ENCODE measurements at regions not wholly inside any gene's neighbourhood (a gene's known extent, or its start where the extent isn't known, plus 50 kb on each side); places are given as distances from the start of the nearest gene placed in this dataset.
"Not testable (repeated sequence)": the region's sequence is repeated elsewhere in the genome, so short reads cannot be mapped to it uniquely, and the experiment has no call there.

- Mint-ChIP-seq H3K4me1 (no peaks in the 10 kb centered on the region), H3K27ac (no peak overlapping the region), H3K9me3 (peaks cover 6% of the 10 kb centered on the region), H3K4me3 (no peak overlapping the region), H3K27me3 (ENCODE audit: low read depth, poor library complexity) (no peaks in the 10 kb centered on the region), H3K36me3 (ENCODE audit: low read depth) (no peaks in the 10 kb centered on the region)
- no peak for DNase-seq
- TF ChIP-seq, protein P1, sequence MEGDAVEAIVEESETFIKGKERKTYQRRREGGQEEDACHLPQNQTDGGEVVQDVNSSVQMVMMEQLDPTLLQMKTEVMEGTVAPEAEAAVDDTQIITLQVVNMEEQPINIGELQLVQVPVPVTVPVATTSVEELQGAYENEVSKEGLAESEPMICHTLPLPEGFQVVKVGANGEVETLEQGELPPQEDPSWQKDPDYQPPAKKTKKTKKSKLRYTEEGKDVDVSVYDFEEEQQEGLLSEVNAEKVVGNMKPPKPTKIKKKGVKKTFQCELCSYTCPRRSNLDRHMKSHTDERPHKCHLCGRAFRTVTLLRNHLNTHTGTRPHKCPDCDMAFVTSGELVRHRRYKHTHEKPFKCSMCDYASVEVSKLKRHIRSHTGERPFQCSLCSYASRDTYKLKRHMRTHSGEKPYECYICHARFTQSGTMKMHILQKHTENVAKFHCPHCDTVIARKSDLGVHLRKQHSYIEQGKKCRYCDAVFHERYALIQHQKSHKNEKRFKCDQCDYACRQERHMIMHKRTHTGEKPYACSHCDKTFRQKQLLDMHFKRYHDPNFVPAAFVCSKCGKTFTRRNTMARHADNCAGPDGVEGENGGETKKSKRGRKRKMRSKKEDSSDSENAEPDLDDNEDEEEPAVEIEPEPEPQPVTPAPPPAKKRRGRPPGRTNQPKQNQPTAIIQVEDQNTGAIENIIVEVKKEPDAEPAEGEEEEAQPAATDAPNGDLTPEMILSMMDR (IDR thresholded peaks at IDR 0.05), result no peak
Measured at GRCh38 chr17:54194268-54194667, 371.5 kb downstream of the KIF2B start.

DNA sequence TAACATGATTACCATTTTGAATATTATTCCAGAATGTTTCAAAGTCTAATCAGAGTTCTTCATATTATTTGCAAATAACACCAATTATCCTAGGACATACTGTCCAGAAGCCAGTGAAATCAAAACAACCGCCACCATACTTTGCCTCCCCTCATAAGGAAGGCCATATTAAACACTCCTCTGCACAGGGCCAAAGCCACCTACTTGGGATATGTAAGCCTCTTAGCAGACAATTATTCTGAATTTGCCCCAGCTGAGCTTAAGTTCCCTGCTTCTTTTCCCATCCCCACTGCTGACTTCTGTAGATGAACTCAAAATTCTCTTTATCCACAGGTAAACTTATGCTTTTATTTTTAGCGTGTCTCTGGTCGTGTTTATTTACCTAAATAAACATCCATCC is 374.0 kb downstream of the KIF2B start:
- no peaks in the 10 kb centered on the region for H3K4me1 Mint-ChIP-seq
- H3K27me3 Mint-ChIP-seq (ENCODE audit: low read depth, poor library complexity), result no peaks in the 10 kb centered on the region
- DNase-seq, result no peak
- H3K27ac Mint-ChIP-seq, result no peak overlapping the region
- H3K36me3 Mint-ChIP-seq (ENCODE audit: low read depth), result no peaks in the 10 kb centered on the region
- H3K9me3 Mint-ChIP-seq, result peaks cover 4% of the 10 kb centered on the region
- H3K4me3 Mint-ChIP-seq, result no peak overlapping the region
- TF ChIP-seq, protein P1 (IDR thresholded peaks at IDR 0.05), result no peak

GRCh38 chr17:54201380-54201779 is 378.7 kb downstream of the KIF2B start:
- H3K27ac Mint-ChIP-seq; H3K27me3 Mint-ChIP-seq (ENCODE audit: low read depth, poor library complexity); H3K4me1 Mint-ChIP-seq; H3K4me3 Mint-ChIP-seq; H3K36me3 Mint-ChIP-seq (ENCODE audit: low read depth); DNase-seq; H3K9me3 Mint-ChIP-seq: not testable (repeated sequence)

DNA sequence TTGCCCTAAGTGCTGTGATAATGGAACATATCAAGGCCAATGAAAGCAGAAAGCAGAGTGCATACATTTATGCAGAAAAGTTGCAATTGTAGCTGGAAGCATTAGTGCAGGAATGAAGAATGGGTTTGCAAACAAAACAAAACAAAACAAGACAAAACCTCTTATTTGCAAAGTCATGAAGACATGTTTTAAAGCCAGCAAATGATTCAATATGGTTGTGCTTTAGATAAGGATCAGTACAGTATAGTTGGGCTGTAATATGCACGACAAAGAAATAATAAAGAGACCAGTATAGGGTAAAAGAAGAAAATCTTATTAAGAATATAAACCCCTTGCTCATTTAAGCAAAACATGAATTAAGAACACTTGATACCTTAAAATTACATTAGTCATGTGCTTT is 398.1 kb downstream of the KIF2B start:
- Mint-ChIP-seq H3K36me3 (ENCODE audit: low read depth) (no peaks in the 10 kb centered on the region), H3K4me3 (no peak overlapping the region), H3K4me1 (peaks cover 6% of the 10 kb centered on the region), H3K9me3 (no peaks in the 10 kb centered on the region), H3K27ac (no peak overlapping the region), H3K27me3 (ENCODE audit: low read depth, poor library complexity) (no peaks in the 10 kb centered on the region)
- no peak for DNase-seq
- TF ChIP-seq, protein P1 (IDR thresholded peaks at IDR 0.05), result no peak

- TF ChIP-seq, protein P1 (IDR thresholded peaks at IDR 0.05), result no peak
- DNase-seq, result no peak
- Mint-ChIP-seq H3K4me1 (no peaks in the 10 kb centered on the region), H3K36me3 (ENCODE audit: low read depth) (no peaks in the 10 kb centered on the region), H3K9me3 (no peaks in the 10 kb centered on the region), H3K4me3 (no peak overlapping the region), H3K27ac (no peak overlapping the region), H3K27me3 (ENCODE audit: low read depth, poor library complexity) (no peaks in the 10 kb centered on the region)
Measured at GRCh38 chr17:54221499-54221898, 398.8 kb downstream of the KIF2B start.

DNA sequence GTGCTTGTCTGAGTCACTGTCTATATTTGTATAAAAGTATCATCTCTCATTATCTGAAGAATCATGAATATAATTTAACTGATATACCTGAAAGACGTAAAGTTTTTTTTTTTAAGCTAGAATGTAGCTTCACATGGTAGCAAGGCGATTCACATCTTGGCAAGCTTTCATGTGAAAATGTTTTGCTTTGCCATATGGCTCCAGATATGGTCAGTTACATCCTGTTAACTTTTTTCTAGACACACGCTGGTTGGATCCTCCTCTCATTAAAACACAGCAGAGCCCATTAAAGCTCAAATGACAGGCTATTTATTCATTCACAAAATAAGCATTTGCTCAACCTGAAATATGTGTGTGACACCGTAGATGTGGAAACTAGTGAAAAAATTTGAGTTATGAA is 412.8 kb downstream of the KIF2B start:
- DNase-seq, result no peak
- Mint-ChIP-seq H3K36me3 (ENCODE audit: low read depth) (no peaks in the 10 kb centered on the region), H3K4me1 (no peaks in the 10 kb centered on the region), H3K27ac (no peak overlapping the region), H3K27me3 (ENCODE audit: low read depth, poor library complexity) (no peaks in the 10 kb centered on the region), H3K4me3 (no peak overlapping the region), H3K9me3 (no peaks in the 10 kb centered on the region)
- TF ChIP-seq, protein P1 (IDR thresholded peaks at IDR 0.05), result no peak
